ENCODE measurements at regions not wholly inside any gene's neighbourhood (a gene's known extent, or its start where the extent isn't known, plus 50 kb on each side); places are given as distances from the start of the nearest gene placed in this dataset.

DNA sequence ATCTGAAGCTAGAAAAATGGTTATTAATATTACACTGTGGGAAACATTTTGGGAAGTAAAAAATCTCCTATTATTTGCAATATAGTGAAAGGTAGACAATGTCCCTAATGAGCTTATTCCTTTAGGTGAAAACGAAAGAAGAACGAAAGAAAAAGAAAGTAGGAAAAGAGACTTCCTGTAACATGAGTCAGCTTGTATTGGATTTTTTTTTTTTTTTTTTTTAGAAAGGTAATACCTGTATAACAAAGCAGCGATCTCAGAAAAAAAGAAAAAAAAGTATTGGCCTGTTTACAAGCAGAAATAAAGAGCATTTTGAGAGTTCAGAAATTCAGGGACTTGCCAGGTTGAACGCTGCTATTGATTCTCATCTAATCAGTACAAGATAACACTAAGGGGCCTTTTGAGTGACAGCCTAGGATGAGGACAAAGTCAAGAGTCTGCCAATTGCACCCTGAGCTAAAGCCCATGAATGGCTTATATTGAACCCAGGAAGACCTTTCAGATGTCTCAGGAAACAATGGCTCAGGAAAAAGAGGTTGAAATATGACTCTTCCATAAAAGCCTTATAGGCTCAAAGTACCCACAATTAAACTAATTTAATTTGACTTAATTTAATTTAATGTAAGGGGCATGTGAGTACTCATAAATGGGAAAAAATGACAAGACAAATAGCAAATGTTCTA, 615.6 kb upstream of the CDH2 start:
- no peaks in the 10 kb centered on the region for H3K27me3 Mint-ChIP-seq
- H3K27me3 ChIP-seq (ENCODE audit: control insufficient read depth, insufficient read depth, low read length): no peaks in the 10 kb centered on the region
- H3K4me3 ChIP-seq (ENCODE audit: low read depth, low read length): no peak overlapping the region
- ATAC-seq (ENCODE audit: low read depth in 2 of 2) (no peak), DNase-seq (no peak)
- H3K4me3 Mint-ChIP-seq: no peak overlapping the region
- peaks cover 5 to 24% (median 12%) of the 10 kb centered on the region in 7 donors for H3K9me3 Mint-ChIP-seq
- no peaks in the 10 kb centered on the region for H3K36me3 ChIP-seq (ENCODE audit: control insufficient read depth, insufficient read depth, low read length)
- no peak overlapping the region for H3K27ac Mint-ChIP-seq
- peaks cover 2 to 8% of the 10 kb centered on the region in 2 experiments for H3K9me3 ChIP-seq (ENCODE audit: control insufficient read depth in 2 of 2, low read length in 2 of 2)
- no peaks in the 10 kb centered on the region for H3K36me3 Mint-ChIP-seq
- H3K4me1 ChIP-seq (ENCODE audit: control insufficient read depth, insufficient read depth, low read length, poor library complexity, severe bottlenecking): no peaks in the 10 kb centered on the region
- no peaks in the 10 kb centered on the region for H3K4me1 Mint-ChIP-seq
- H3K27ac ChIP-seq (ENCODE audit: insufficient read depth, low read length, poor library complexity, severe bottlenecking): no peak overlapping the region

- Mint-ChIP-seq H3K27ac (no peak overlapping the region), H3K4me1 (no peaks in the 10 kb centered on the region), H3K27me3 (no peaks in the 10 kb centered on the region), H3K4me3 (no peak overlapping the region), H3K36me3 (no peaks in the 10 kb centered on the region), H3K9me3 (peaks cover 5 to 24% (median 12%) of the 10 kb centered on the region in 7 donors)
- H3K36me3 ChIP-seq (ENCODE audit: control insufficient read depth, insufficient read depth, low read length): no peaks in the 10 kb centered on the region
- no peaks in the 10 kb centered on the region for H3K4me1 ChIP-seq (ENCODE audit: control insufficient read depth, insufficient read depth, low read length, poor library complexity, severe bottlenecking)
- DNase-seq: no peak
- H3K27me3 ChIP-seq (ENCODE audit: control insufficient read depth, insufficient read depth, low read length): no peaks in the 10 kb centered on the region
- H3K4me3 ChIP-seq (ENCODE audit: low read depth, low read length): no peak overlapping the region
- no peak for ATAC-seq (ENCODE audit: low read depth in 2 of 2)
- peaks cover 2 to 8% of the 10 kb centered on the region in 2 experiments for H3K9me3 ChIP-seq (ENCODE audit: control insufficient read depth in 2 of 2, low read length in 2 of 2)
- H3K27ac ChIP-seq (ENCODE audit: insufficient read depth, low read length, poor library complexity, severe bottlenecking): no peak overlapping the region
These were observed 614.2 kb upstream of the CDH2 start for GRCh38 chr18:28791101-28791500.

DNA sequence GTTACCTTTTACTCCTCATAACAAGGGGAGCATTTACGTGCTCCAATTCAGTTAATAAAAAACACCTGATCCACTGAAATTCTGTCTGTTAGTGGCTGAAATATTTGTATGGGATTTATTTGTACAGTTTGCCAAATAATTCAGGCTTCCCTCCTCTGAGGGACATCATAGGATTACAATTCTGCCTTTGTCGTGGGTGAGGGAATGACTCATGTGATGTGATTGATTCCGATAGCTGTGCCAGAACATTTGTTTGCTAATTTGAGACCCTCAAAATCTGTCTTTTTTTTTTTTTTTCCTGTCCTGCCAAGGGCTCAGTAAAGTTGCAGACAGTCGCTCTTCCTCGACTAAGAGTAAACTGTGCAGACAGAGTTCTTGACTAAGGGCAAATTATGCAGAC, 612.6 kb upstream of the CDH2 start:
- Histone ChIP-seq H3K9me3 (ENCODE audit: control insufficient read depth in 2 of 2, low read length in 2 of 2) (peaks cover 2 to 8% of the 10 kb centered on the region in 2 experiments), H3K4me3 (ENCODE audit: low read depth, low read length) (no peak overlapping the region), H3K27ac (ENCODE audit: insufficient read depth, low read length, poor library complexity, severe bottlenecking) (no peak overlapping the region), H3K4me1 (ENCODE audit: control insufficient read depth, insufficient read depth, low read length, poor library complexity, severe bottlenecking) (no peaks in the 10 kb centered on the region), H3K27me3 (ENCODE audit: control insufficient read depth, insufficient read depth, low read length) (no peaks in the 10 kb centered on the region), H3K36me3 (ENCODE audit: control insufficient read depth, insufficient read depth, low read length) (no peaks in the 10 kb centered on the region)
- DNase-seq: no peak
- no peaks in the 10 kb centered on the region for H3K36me3 Mint-ChIP-seq
- no peaks in the 10 kb centered on the region for H3K4me1 Mint-ChIP-seq
- H3K27me3 Mint-ChIP-seq: no peaks in the 10 kb centered on the region
- no peak overlapping the region for H3K27ac Mint-ChIP-seq
- peaks cover 4 to 16% (median 9%) of the 10 kb centered on the region in 7 donors for H3K9me3 Mint-ChIP-seq
- no peak overlapping the region for H3K4me3 Mint-ChIP-seq
- no peak for ATAC-seq (ENCODE audit: low read depth in 2 of 2)

GRCh38 chr18:28786926-28787325, 610.0 kb upstream of the CDH2 start:
- H3K27ac ChIP-seq (ENCODE audit: insufficient read depth, low read length, poor library complexity, severe bottlenecking): no peak overlapping the region
- no peak for DNase-seq

GRCh38 chr18:28781616-28782362, 604.9 kb upstream of the CDH2 start:
- H3K27me3 Mint-ChIP-seq: no peaks in the 10 kb centered on the region
- no peaks in the 10 kb centered on the region for H3K4me1 ChIP-seq (ENCODE audit: control insufficient read depth, insufficient read depth, low read length, poor library complexity, severe bottlenecking)
- ATAC-seq (ENCODE audit: low read depth in 2 of 2) (no peak), DNase-seq (peak in 1 of 3 donors; percentile 8)
- no peak overlapping the region for H3K4me3 ChIP-seq (ENCODE audit: low read depth, low read length)
- peaks cover 4 to 6% of the 10 kb centered on the region in 2 experiments for H3K9me3 ChIP-seq (ENCODE audit: control insufficient read depth in 2 of 2, low read length in 2 of 2)
- no peak overlapping the region for H3K27ac Mint-ChIP-seq
- H3K36me3 Mint-ChIP-seq: no peaks in the 10 kb centered on the region
- peaks cover 0 to 3% (median 0%) of the 10 kb centered on the region in 4 donors for H3K4me1 Mint-ChIP-seq
- H3K36me3 ChIP-seq (ENCODE audit: control insufficient read depth, insufficient read depth, low read length): no peaks in the 10 kb centered on the region
- H3K27me3 ChIP-seq (ENCODE audit: control insufficient read depth, insufficient read depth, low read length): no peaks in the 10 kb centered on the region
- no peak overlapping the region for H3K27ac ChIP-seq (ENCODE audit: insufficient read depth, low read length, poor library complexity, severe bottlenecking)
- no peak overlapping the region for H3K4me3 Mint-ChIP-seq
- peaks cover 0 to 10% (median 4%) of the 10 kb centered on the region in 7 donors for H3K9me3 Mint-ChIP-seq

More at GRCh38 chr18:28786926-28787325, 610.0 kb upstream of the CDH2 start:
- H3K27me3 ChIP-seq (ENCODE audit: control insufficient read depth, insufficient read depth, low read length): no peaks in the 10 kb centered on the region
- Mint-ChIP-seq H3K36me3 (no peaks in the 10 kb centered on the region), H3K9me3 (peaks cover 4 to 11% (median 9%) of the 10 kb centered on the region in 7 donors), H3K4me1 (no peaks in the 10 kb centered on the region), H3K4me3 (no peak overlapping the region), H3K27ac (no peak overlapping the region), H3K27me3 (no peaks in the 10 kb centered on the region)
- H3K36me3 ChIP-seq (ENCODE audit: control insufficient read depth, insufficient read depth, low read length): no peaks in the 10 kb centered on the region
- H3K9me3 ChIP-seq (ENCODE audit: control insufficient read depth in 2 of 2, low read length in 2 of 2): peaks cover 2 to 8% of the 10 kb centered on the region in 2 experiments
- H3K4me1 ChIP-seq (ENCODE audit: control insufficient read depth, insufficient read depth, low read length, poor library complexity, severe bottlenecking): no peaks in the 10 kb centered on the region
- H3K4me3 ChIP-seq (ENCODE audit: low read depth, low read length): no peak overlapping the region
- no peak for ATAC-seq (ENCODE audit: low read depth in 2 of 2)

- Mint-ChIP-seq H3K4me1 (peaks cover 0 to 3% (median 0%) of the 10 kb centered on the region in 4 donors), H3K36me3 (no peaks in the 10 kb centered on the region), H3K27ac (no peak overlapping the region), H3K27me3 (no peaks in the 10 kb centered on the region), H3K9me3 (peaks cover 0 to 16% (median 8%) of the 10 kb centered on the region in 7 donors), H3K4me3 (no peak overlapping the region)
- DNase-seq: no peak
- Histone ChIP-seq H3K9me3 (ENCODE audit: control insufficient read depth in 2 of 2, low read length in 2 of 2) (peaks cover 6 to 7% of the 10 kb centered on the region in 2 experiments), H3K36me3 (ENCODE audit: control insufficient read depth, insufficient read depth, low read length) (no peaks in the 10 kb centered on the region), H3K27ac (ENCODE audit: insufficient read depth, low read length, poor library complexity, severe bottlenecking) (no peak overlapping the region), H3K4me3 (ENCODE audit: low read depth, low read length) (no peak overlapping the region), H3K4me1 (ENCODE audit: control insufficient read depth, insufficient read depth, low read length, poor library complexity, severe bottlenecking) (no peaks in the 10 kb centered on the region), H3K27me3 (ENCODE audit: control insufficient read depth, insufficient read depth, low read length) (no peaks in the 10 kb centered on the region)
- no peak for ATAC-seq (ENCODE audit: low read depth in 2 of 2)
These were observed 601.8 kb upstream of the CDH2 start for GRCh38 chr18:28778706-28779105.

DNA sequence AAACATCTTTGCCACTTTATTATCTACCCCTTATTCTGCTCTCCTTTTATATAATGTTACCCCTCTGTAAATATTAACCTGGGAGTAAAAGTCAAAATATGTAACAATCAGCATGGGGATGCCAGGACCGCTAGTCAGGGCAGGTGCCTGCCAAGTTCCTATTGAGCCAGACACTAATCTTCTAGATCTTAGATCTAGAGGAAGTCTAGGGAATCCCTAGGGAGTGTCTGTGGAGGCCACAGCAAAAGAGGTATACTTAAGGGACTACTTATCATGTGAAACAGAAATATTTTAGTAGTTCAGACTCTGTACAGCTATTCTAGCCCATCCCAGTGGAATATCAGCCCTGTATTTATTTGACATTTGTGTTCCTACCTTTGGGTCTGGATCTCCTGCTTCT, 600.8 kb upstream of the CDH2 start:
- H3K27ac ChIP-seq (ENCODE audit: insufficient read depth, low read length, poor library complexity, severe bottlenecking): no peak overlapping the region
- H3K36me3 ChIP-seq (ENCODE audit: control insufficient read depth, insufficient read depth, low read length): no peaks in the 10 kb centered on the region
- DNase-seq (no peak), ATAC-seq (ENCODE audit: low read depth in 2 of 2) (no peak)
- Mint-ChIP-seq H3K27ac (no peak overlapping the region), H3K36me3 (no peaks in the 10 kb centered on the region), H3K4me1 (peaks cover 0 to 3% (median 0%) of the 10 kb centered on the region in 4 donors), H3K4me3 (no peak overlapping the region), H3K27me3 (no peaks in the 10 kb centered on the region), H3K9me3 (peaks cover 0 to 18% (median 8%) of the 10 kb centered on the region in 7 donors)
- H3K27me3 ChIP-seq (ENCODE audit: control insufficient read depth, insufficient read depth, low read length): no peaks in the 10 kb centered on the region
- H3K4me3 ChIP-seq (ENCODE audit: low read depth, low read length): no peak overlapping the region
- peaks cover 6 to 7% of the 10 kb centered on the region in 2 experiments for H3K9me3 ChIP-seq (ENCODE audit: control insufficient read depth in 2 of 2, low read length in 2 of 2)
- H3K4me1 ChIP-seq (ENCODE audit: control insufficient read depth, insufficient read depth, low read length, poor library complexity, severe bottlenecking): no peaks in the 10 kb centered on the region

All from CD4-positive, CD25-positive, alpha-beta regulatory T cell (primary cell).